GM23338 (cell line): ENCODE measurements at regions not wholly inside any gene's neighbourhood (a gene's known extent, or its start where the extent isn't known, plus 50 kb on each side); places are given as distances from the start of the nearest gene placed in this dataset.

Source experiments
- ETS1 ChIP-seq: IDR thresholded peaks from 2 replicates; pipeline ENCODE4 v1.6.1; 2016; ENCODE audit warnings: antibody characterized with exemption
- EZH2 ChIP-seq: fragments of 200-600 bp; sonication (generic); IDR thresholded peaks from one replicate; pipeline ENCODE4 v1.8.0; 2017; ENCODE audit warnings: antibody characterized with exemption, mild to moderate bottlenecking, low read depth; ENCODE audit not compliant: unreplicated experiment
- NANOG ChIP-seq: IDR thresholded peaks from 2 replicates; pipeline ENCODE4 v1.6.1; 2016; ENCODE audit warnings: antibody characterized with exemption, borderline replicate concordance
- STAT1 ChIP-seq: IDR thresholded peaks from one replicate; pipeline ENCODE4 v1.6.1; 2016; ENCODE audit warnings: antibody characterized with exemption; ENCODE audit not compliant: unreplicated experiment
- ZNF462 ChIP-seq: fragments of 250-450 bp; sonication (Bioruptor Pico); IDR thresholded peaks from 2 replicates; pipeline ENCODE4 v1.5.0; 2020; ENCODE audit warnings: mild to moderate bottlenecking, moderate library complexity
- TF ChIP-seq, protein P1 (sequence below): IDR thresholded peaks from one replicate; pipeline ENCODE4 v1.6.1; 2018; ENCODE audit warnings: antibody characterized with exemption; ENCODE audit not compliant: unreplicated experiment

GRCh38 chr12:39077226-39077625 lies 171.8 kb upstream of the CPNE8 start (continued):
- no peak for TF ChIP-seq ZNF462 (CRISPR knock-in tag)
- TF ChIP-seq, protein P1, sequence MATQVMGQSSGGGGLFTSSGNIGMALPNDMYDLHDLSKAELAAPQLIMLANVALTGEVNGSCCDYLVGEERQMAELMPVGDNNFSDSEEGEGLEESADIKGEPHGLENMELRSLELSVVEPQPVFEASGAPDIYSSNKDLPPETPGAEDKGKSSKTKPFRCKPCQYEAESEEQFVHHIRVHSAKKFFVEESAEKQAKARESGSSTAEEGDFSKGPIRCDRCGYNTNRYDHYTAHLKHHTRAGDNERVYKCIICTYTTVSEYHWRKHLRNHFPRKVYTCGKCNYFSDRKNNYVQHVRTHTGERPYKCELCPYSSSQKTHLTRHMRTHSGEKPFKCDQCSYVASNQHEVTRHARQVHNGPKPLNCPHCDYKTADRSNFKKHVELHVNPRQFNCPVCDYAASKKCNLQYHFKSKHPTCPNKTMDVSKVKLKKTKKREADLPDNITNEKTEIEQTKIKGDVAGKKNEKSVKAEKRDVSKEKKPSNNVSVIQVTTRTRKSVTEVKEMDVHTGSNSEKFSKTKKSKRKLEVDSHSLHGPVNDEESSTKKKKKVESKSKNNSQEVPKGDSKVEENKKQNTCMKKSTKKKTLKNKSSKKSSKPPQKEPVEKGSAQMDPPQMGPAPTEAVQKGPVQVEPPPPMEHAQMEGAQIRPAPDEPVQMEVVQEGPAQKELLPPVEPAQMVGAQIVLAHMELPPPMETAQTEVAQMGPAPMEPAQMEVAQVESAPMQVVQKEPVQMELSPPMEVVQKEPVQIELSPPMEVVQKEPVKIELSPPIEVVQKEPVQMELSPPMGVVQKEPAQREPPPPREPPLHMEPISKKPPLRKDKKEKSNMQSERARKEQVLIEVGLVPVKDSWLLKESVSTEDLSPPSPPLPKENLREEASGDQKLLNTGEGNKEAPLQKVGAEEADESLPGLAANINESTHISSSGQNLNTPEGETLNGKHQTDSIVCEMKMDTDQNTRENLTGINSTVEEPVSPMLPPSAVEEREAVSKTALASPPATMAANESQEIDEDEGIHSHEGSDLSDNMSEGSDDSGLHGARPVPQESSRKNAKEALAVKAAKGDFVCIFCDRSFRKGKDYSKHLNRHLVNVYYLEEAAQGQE: no peak
- no peak for TF ChIP-seq ETS1
- no peak for TF ChIP-seq NANOG
- TF ChIP-seq STAT1: no peak
- no peak for TF ChIP-seq EZH2
